ENCODE measurements at regions not wholly inside any gene's neighbourhood (a gene's known extent, or its start where the extent isn't known, plus 50 kb on each side); places are given as distances from the start of the nearest gene placed in this dataset.

DNA sequence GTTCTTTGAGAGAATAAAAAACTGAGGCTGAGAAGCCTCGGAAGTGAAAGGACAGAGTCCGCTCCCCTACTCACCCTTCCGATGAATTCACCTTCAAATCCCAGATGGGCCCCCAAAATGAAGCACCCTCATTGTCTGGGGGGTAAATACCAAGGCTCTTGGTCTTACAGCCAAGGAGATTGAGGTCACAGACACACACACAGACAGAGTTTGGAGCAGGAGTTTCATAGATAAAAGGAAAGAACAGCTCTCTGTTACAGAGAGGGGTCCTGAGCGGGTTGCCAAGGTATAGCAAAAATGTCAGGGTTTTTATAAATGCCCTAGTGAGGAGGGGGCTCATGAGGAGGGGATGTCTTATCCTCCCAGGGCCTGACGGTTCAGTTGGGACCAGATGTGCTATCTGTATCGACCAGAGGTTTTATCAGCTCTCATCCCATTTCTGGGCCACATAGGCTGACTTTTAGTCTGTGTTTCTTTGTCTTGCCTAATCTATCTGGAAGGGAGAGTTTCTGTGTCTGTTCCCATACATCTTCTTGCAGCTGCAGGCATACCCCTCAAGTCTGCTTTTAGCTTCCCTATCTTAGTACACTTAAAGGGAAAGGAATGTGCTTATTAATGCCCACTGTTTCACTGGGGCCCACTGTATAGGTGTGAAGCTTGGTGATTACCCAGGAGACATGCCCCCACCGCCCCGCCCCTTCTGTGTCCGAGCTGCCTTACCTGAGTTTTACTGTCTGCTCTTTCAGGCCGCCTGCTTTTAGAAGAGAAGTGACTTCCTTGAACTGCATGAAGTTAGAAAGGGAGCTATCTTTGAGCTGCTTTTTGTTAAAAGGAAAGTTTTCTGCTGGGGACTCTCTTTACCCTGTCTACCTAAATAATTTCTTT lies 66.8 kb upstream of the ATP11B start:
- WGBS (ENCODE audit: insufficient coverage): 83% methylated on average over 7 of the region's 10 CpGs

DNA sequence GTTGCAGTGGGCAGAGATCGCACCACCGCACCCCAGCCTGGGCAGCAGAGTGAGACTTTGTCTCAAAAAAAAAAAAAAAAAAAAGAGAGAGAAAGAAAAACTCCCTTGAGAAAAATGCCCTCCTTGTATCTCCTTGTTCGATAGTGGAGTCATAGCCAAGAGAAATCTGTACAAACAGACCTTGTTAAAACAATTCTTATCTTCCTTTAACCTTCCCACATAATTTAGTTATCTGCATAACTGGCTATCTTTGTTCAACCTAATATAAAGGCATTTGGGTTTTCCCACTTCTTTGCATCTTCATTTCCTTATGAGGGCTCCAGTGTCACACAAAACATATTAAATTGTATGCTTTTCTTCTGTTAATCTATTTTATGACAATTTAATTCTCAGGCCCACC lies 65.1 kb upstream of the ATP11B start:
- H3K4me3 ChIP-seq (ENCODE audit: control extremely low read depth in 1 of 5, extremely low read depth in 1 of 5, insufficient read depth in 1 of 5, low read depth in 2 of 5, low read length in 4 of 5): no peak overlapping the region
- peaks cover 9 to 16% of the 10 kb centered on the region in 2 donors for H3K4me1 ChIP-seq (ENCODE audit: control insufficient read depth in 2 of 2, insufficient read depth in 2 of 2, low read length in 2 of 2)
- 80% methylated on average over 1 of the region's 3 CpGs for WGBS (ENCODE audit: insufficient coverage)
- Mint-ChIP-seq H3K4me3 (no peak overlapping the region), H3K9me3 (ENCODE audit: insufficient read depth) (no peaks in the 10 kb centered on the region), H3K27ac (no peak overlapping the region), H3K27me3 (no peaks in the 10 kb centered on the region), H3K4me1 (peaks cover 16% of the 10 kb centered on the region)
- H2AFZ ChIP-seq (ENCODE audit: insufficient read depth, low read depth, low read length, poor library complexity, severe bottlenecking): no peak overlapping the region
- CTCF ChIA-PET: interaction anchor here (1.9 kb wide), 1 partner anchor 14 kb away, joined by 6 read pairs; no protein-coding TSS in a partner anchor
- no peaks in the 10 kb centered on the region for H3K79me2 ChIP-seq (ENCODE audit: control insufficient read depth, insufficient read depth, low read length)
- H3K9ac ChIP-seq (ENCODE audit: low read length): no peak overlapping the region
- no peak overlapping the region for H3K4me2 ChIP-seq (replicated peaks; ENCODE audit: low read depth, low read length, poor library complexity, severe bottlenecking)
- POLR2A ChIA-PET: no interaction called here
- DNase-seq: no peak
- H3K27me3 ChIP-seq (replicated peaks in 1 of 4; ENCODE audit: control extremely low read depth in 1 of 4, control insufficient read depth in 3 of 4, insufficient read depth in 4 of 4, low read length in 3 of 4): no peaks in the 10 kb centered on the region
- intact Hi-C loops (cut with micrococcal nuclease): no loop called here
- H3K9me3 ChIP-seq (ENCODE audit: control extremely low read depth in 1 of 3, control insufficient read depth in 2 of 3, insufficient read depth in 1 of 3, low read length in 2 of 3): no peaks in the 10 kb centered on the region
- TF ChIP-seq, protein P1, sequence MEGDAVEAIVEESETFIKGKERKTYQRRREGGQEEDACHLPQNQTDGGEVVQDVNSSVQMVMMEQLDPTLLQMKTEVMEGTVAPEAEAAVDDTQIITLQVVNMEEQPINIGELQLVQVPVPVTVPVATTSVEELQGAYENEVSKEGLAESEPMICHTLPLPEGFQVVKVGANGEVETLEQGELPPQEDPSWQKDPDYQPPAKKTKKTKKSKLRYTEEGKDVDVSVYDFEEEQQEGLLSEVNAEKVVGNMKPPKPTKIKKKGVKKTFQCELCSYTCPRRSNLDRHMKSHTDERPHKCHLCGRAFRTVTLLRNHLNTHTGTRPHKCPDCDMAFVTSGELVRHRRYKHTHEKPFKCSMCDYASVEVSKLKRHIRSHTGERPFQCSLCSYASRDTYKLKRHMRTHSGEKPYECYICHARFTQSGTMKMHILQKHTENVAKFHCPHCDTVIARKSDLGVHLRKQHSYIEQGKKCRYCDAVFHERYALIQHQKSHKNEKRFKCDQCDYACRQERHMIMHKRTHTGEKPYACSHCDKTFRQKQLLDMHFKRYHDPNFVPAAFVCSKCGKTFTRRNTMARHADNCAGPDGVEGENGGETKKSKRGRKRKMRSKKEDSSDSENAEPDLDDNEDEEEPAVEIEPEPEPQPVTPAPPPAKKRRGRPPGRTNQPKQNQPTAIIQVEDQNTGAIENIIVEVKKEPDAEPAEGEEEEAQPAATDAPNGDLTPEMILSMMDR (IDR thresholded peaks at IDR 0.05): no peak
- TF ChIP-seq EZH2 (IDR thresholded peaks at IDR 0.05; ENCODE audit: borderline replicate concordance, insufficient read depth, low read depth, low read length, poor library complexity, severe bottlenecking): no peak
- no peaks in the 10 kb centered on the region for H4K20me1 ChIP-seq (ENCODE audit: control insufficient read depth, insufficient read depth, low read length, poor library complexity, severe bottlenecking)
- ATAC-seq (ENCODE audit: low read depth): no peak
- no peak overlapping the region for H3K27ac ChIP-seq (ENCODE audit: low read length in 2 of 2)
- H3K36me3 ChIP-seq (replicated peaks in 1 of 2; ENCODE audit: control extremely low read depth in 1 of 2, control insufficient read depth in 1 of 2, extremely low read depth in 1 of 2, insufficient read depth in 2 of 2, low read length in 1 of 2): no peaks in the 10 kb centered on the region

More for the DNA sequence above, 66.8 kb upstream of the ATP11B start:
- peak overlapping the region; percentile 59 for H3K27ac Mint-ChIP-seq
- TF ChIP-seq EZH2 (IDR thresholded peaks at IDR 0.05; ENCODE audit: borderline replicate concordance, insufficient read depth, low read depth, low read length, poor library complexity, severe bottlenecking): no peak
- TF ChIP-seq, protein P1 (IDR thresholded peaks at IDR 0.05): no peak
- intact Hi-C loops (cut with micrococcal nuclease): no loop called here
- Histone ChIP-seq H4K20me1 (ENCODE audit: control insufficient read depth, insufficient read depth, low read length, poor library complexity, severe bottlenecking) (no peaks in the 10 kb centered on the region), H2AFZ (ENCODE audit: insufficient read depth, low read depth, low read length, poor library complexity, severe bottlenecking) (no peak overlapping the region), H3K36me3 (replicated peaks in 1 of 2; ENCODE audit: control extremely low read depth in 1 of 2, control insufficient read depth in 1 of 2, extremely low read depth in 1 of 2, insufficient read depth in 2 of 2, low read length in 1 of 2) (no peaks in the 10 kb centered on the region), H3K9me3 (ENCODE audit: control extremely low read depth in 1 of 3, control insufficient read depth in 2 of 3, insufficient read depth in 1 of 3, low read length in 2 of 3) (no peaks in the 10 kb centered on the region), H3K4me2 (replicated peaks; ENCODE audit: low read depth, low read length, poor library complexity, severe bottlenecking) (no peak overlapping the region), H3K79me2 (ENCODE audit: control insufficient read depth, insufficient read depth, low read length) (no peaks in the 10 kb centered on the region), H3K4me1 (ENCODE audit: control insufficient read depth in 2 of 2, insufficient read depth in 2 of 2, low read length in 2 of 2) (peaks cover 9 to 16% of the 10 kb centered on the region in 2 donors), H3K27me3 (replicated peaks in 1 of 4; ENCODE audit: control extremely low read depth in 1 of 4, control insufficient read depth in 3 of 4, insufficient read depth in 4 of 4, low read length in 3 of 4) (no peaks in the 10 kb centered on the region), H3K9ac (ENCODE audit: low read length) (no peak overlapping the region), H3K27ac (ENCODE audit: low read length in 2 of 2) (no peak overlapping the region), H3K4me3 (ENCODE audit: control extremely low read depth in 1 of 5, extremely low read depth in 1 of 5, insufficient read depth in 1 of 5, low read depth in 2 of 5, low read length in 4 of 5) (no peak overlapping the region)
- ATAC-seq (ENCODE audit: low read depth) (no peak), DNase-seq (no peak)
- H3K4me3 Mint-ChIP-seq: no peak overlapping the region
- no peaks in the 10 kb centered on the region for H3K9me3 Mint-ChIP-seq (ENCODE audit: insufficient read depth)
- no peaks in the 10 kb centered on the region for H3K27me3 Mint-ChIP-seq
- CTCF ChIA-PET: interaction anchor here (1.0 to 1.9 kb wide), 2 partner anchors 12 to 13 kb away, joined by 3 to 6 read pairs; no protein-coding TSS in a partner anchor
- H3K4me1 Mint-ChIP-seq: peaks cover 13% of the 10 kb centered on the region
- POLR2A ChIA-PET: no interaction called here
